ENCODE measurements at regions not wholly inside any gene's neighbourhood (a gene's known extent, or its start where the extent isn't known, plus 50 kb on each side); places are given as distances from the start of the nearest gene placed in this dataset.

DNA sequence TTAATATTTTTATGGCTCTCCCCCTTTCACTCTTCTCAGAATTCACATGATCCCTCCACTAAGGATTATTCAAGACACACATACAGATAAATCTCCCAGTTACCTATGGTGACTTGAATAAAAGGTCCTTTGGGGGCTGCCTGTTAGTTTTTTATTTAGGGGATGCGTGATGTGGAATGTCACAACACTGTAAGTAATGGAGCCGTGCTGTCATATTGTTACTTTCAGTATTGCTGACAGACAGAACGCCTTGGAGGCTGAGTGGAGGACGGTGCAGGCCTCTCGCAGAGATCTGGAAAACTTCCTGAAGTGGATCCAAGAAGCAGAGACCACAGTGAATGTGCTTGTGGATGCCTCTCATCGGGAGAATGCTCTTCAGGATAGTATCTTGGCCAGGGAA is 291.7 kb downstream of the UTRN start:
- no peak for DNase-seq (ENCODE audit: low spot score)

GRCh38 chr6:144578385-144579350 is 293.5 kb downstream of the UTRN start:
- no peak for DNase-seq (ENCODE audit: low spot score)

DNA sequence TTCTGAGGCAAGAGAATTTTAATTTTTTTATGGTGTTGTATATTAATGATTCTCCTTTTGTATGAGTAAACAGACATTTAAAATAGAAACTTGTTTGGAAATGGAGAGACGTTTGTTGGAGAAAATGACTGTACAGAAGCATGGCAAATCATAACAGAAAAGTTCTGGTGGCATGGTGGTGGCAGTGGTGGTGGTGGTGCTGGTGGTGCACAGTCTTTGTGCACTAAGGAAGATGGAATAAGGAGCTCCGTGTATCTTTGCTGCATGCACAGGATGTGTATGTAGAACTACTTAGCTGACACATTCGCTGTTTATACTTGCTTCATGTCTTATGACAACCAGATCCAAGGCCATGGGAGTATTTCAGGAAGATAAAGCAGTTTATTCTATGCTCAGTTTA is 294.9 kb downstream of the UTRN start:
- no peak for DNase-seq (ENCODE audit: low spot score)

GRCh38 chr6:144580771-144581170 is 295.6 kb downstream of the UTRN start:
- no peak for DNase-seq (ENCODE audit: low spot score)

- DNase-seq (ENCODE audit: low spot score) = peak; percentile 59
Measured at GRCh38 chr6:144581812-144582537, 296.8 kb downstream of the UTRN start.

- DNase-seq (ENCODE audit: low spot score) = peak; percentile 75
Measured at GRCh38 chr6:144582939-144583613, 297.9 kb downstream of the UTRN start.

- DNase-seq (ENCODE audit: low spot score) = no peak
Measured at GRCh38 chr6:144583614-144583954, 298.4 kb downstream of the UTRN start.

- peak; percentile 49 for DNase-seq (ENCODE audit: low spot score)
Measured at GRCh38 chr6:144585217-144585814, 300.2 kb downstream of the UTRN start.

DNA sequence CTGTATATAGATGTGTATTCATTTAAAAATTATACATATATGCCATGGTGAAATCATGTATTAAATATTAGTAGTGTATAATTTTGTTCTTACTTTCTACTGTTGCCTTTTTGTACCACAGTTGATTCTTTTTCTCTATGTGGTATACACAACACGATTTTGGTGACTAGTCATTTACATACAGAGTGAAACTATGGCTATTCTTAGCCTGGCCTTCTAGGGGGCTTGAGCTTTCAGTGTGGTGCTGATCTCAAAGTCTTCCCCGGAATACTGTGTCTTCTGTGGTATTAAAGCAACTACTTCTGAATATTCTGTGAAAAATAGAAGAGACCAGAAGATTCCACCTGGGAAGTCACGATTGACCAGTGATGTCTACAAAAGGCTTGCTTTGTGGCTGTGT is 301.9 kb downstream of the UTRN start:
- no peak for DNase-seq (ENCODE audit: low spot score)

DNA sequence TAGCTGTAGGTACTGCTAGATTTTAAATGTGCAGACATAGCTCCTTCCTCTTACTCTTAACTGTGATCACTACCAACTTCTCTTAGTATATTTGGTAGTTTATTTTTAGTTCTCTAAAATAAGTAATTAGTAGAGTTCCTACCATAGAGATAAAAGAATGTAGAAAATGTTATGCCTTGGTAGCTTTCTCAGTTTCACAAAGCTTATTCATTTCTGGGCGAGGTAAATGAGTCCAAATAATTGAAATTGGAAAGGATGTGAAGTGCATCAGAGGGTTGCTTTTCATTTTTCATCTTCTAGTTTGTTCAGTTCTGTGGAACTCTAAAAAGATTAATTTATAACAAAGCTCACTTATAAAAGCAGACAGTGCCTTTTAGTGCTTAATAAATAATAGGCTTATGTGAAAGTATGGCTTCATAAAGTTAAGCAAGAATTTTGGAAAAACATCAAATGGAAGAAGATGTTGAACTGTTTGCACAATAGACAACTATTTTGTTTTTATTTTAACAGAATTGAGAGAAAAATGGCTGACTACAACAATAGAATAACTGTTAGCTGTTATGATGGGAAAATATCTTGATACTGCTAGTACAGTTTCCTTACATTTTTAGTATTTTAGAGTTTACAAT is 303.7 kb downstream of the UTRN start:
- DNase-seq (ENCODE audit: low spot score) = no peak

DNA sequence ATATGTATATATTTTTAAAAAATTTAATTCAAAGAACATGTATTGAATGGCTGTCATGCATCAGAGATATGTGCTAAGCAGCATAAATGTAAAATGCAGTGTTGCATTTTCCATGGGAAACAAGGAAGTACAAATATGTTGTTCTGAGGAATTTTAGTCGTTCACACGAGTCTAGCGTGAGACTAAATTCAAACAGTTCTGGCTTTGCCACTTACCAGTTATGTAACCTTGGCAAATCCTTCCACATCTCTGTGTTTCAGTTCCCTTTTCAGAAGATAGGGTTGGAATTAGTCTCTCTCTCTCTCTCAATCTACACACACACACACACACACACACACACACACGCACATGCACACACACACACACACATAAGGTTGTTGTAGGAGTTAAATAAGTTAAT is 305.4 kb downstream of the UTRN start:
- DNase-seq (ENCODE audit: low spot score) = no peak

DNA sequence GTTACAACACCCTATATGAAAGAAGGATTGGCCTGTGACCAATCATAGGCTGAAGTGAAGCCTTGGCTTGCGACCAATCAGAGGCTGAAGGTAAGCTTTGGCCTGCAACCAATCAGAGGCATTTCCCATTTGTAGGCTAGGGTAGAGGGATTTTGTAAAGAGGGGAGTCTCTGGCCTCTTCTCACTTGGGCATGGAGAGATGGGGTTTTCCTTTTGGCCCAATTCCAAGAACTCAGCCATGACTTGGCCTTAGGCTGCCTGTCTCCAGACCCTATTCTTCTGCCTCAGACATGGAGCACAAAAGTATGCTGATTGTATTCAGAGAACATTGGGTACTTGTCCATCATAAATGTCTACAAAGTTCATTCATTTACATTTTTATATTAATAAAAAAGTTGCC is 308.3 kb downstream of the UTRN start:
- no peak for DNase-seq (ENCODE audit: low spot score)

DNA sequence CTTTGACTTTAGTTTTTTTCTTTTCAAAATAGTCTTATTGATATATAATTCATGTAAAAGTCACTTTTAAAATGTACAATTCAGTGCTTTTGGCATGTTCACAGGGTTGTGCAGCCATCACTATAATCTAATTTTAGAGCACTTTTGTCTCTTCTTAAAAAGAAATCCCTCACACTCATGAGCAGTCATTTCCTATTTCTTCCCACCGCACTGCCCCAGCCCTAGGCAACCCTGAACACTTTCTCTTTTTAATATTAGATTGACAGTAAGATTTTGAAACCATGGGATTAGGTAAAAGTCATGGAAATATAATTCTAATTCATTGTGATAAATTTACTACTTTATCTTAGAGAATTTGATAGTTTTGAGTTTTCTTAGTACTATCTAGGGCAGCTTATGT is 309.4 kb downstream of the UTRN start:
- DNase-seq (ENCODE audit: low spot score) = no peak

DNA sequence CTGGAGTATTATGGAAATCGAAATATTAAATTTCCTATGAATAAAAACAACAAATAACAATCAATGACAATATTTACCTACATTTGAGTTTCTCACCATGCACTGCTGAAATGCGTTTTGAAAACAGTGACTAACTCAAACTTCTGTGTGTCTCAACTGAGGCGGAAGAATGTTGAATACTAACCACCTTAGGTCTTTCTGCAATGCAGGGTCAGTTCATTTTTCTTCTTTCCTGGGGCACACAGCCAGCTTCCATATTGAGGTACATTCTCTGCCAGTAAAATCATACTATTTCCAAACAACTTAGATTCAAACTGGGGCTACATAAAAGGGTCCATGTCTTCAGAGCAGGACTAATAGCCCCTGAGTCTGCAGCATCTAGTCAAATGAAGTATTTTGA is 310.1 kb downstream of the UTRN start:
- DNase-seq (ENCODE audit: low spot score) = no peak

GRCh38 chr6:144597511-144597910 is 312.4 kb downstream of the UTRN start:
- DNase-seq (ENCODE audit: low spot score) = no peak

GRCh38 chr6:144599615-144600014 is 314.5 kb downstream of the UTRN start:
- DNase-seq (ENCODE audit: low spot score) = no peak

DNA sequence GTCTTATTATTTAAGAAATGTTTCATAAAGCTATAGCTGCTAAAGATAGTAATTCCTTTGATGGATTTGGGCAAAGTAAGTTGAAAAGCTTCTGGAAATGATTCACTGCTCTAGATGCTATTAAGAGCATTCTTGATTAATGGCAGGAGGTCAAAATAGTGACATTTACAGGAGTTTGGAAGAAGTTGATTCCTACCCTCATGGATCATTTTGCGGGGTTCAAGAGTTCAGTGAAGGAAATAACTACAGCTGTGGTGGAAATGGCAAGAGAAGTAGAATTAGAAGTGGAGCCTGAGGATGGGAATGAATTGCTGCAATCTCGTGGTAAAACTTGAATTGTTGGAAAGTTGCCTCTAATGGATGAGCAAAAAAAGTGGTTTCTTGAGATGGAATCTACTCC is 316.1 kb downstream of the UTRN start:
- DNase-seq (ENCODE audit: low spot score) = no peak

DNA sequence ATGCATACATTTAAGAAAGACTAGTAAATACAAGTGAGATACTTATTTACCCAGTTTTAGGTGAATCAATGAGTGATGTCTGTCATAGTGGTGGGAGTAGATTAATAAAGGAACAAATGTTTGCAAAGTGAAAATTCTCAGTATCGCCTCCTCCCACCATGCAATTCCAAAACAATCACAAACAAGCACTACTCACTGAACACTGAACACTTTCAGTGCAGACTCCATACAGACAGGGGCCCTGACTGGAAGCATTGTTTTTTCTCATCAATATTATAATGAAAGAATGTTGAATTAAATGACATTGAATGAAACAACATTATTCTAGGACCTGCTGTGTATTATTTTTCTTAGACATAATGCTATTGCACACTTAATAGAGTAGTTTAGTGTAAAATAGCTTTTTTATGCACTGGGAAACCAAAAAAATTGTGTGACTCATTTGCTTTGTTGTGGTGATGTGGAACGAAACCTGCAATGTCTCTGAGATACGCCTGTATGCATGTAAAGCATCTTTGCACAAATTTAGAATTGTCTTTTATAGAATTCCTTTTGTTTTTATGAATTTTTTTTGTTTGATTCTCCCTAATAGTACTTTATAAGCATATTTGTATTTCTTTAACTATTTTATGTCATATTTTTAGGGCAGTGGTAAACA is 317.5 kb downstream of the UTRN start:
- no peak for DNase-seq (ENCODE audit: low spot score)

DNA sequence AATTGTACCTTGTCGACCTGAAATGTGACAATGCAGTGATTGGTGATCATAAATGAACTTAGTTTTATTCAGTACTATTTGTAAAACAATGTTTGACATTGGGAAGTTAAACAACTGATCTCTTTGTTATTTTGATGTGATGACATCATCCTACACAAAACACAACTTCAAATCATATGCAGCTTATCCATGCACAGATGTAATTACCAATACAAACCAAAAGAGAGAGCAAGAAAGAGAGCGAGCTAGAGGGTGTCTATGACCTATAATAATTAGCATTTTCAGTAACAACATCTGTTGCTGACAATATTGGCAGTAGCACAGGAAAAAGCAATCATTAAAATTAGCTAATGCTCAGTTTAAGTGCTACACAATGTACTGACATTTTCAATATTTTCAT is 320.9 kb downstream of the UTRN start:
- no peak for DNase-seq (ENCODE audit: low spot score)

DNA sequence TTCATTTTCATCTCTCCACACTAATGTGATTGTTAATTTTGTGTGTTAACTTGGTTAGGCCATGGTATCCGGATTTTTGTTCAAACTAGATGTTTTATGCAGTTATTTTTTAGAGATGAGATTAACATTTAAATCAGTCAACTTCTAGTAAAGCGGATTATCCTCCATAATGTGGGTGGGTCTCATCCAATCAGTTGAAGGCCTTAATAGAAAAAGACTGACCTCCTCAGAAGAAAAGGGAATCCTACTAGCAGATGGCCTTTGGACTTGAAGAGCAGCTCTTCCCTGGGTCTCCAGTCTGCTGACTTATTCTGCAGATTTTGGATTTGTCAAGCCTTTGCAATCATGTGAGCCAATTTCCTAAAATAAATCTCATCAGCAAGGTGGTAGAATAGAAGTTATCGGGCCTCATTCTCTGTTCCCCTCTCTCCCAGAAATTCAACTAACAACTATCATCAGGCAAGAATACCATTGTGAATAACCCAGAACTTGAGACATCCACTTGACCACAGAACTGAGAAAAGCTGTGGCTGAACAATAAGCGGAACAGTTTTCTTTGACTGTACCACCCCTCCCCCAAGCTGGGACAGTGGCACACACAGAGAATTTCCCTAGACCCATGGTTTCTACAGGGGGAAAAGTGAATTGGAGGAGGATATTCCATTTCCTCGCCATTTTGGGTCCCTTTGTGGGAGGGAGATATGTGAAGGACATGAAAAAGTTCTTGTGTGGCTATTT is 323.0 kb downstream of the UTRN start:
- DNase-seq (ENCODE audit: low spot score) = no peak
